SK-N-MC (cell line): ENCODE measurements at regions not wholly inside any gene's neighbourhood (a gene's known extent, or its start where the extent isn't known, plus 50 kb on each side); places are given as distances from the start of the nearest gene placed in this dataset.

Experiments
- DNase-seq: peaks from one replicate; pipeline ENCODE4 v3.0.0-alpha.2; 2011; ENCODE audit warnings: low read depth, low spot score
- H3K27ac ChIP-seq: fragments of 200-600 bp; sonication (generic); 2 replicates; pipeline ENCODE4 v1.5.1; 2016; ENCODE audit warnings: mixed run types
- H3K36me3 ChIP-seq: fragments of 200-600 bp; sonication (generic); 2 replicates; pipeline ENCODE4 v1.6.1; 2017; ENCODE audit warnings: antibody characterized with exemption, low read length, mixed read lengths; ENCODE audit not compliant: insufficient read depth
- H3K4me3 ChIP-seq: fragments of 200-600 bp; sonication (generic); 2 replicates; pipeline ENCODE4 v1.5.1; 2016
- H3K9ac ChIP-seq: fragments of 200-600 bp; sonication (generic); 2 replicates; pipeline ENCODE4 v1.8.0; 2017; ENCODE audit warnings: mixed run types, mixed read lengths; ENCODE audit not compliant: insufficient read length
- H3K9me3 ChIP-seq: fragments of 200-600 bp; sonication (generic); 2 replicates; pipeline ENCODE4 v1.6.1; 2017; ENCODE audit warnings: low read depth, mild to moderate bottlenecking, antibody characterized with exemption, low read length, moderate library complexity, mixed read lengths
- EZH2 ChIP-seq: fragments of 200-600 bp; sonication (generic); IDR thresholded peaks from one replicate; pipeline ENCODE4 v1.6.1; 2017; ENCODE audit warnings: antibody characterized with exemption
- FOXP2 ChIP-seq: optimal IDR thresholded peaks from 2 replicates; pipeline ENCODE3; 2011; ENCODE audit warnings: mild to moderate bottlenecking, moderate library complexity; ENCODE audit not compliant: insufficient read depth; ENCODE audit errors: extremely low read length, control extremely low read depth
- POLR2AphosphoS5 ChIP-seq: IDR thresholded peaks from 2 replicates; pipeline ENCODE4 v1.6.1; 2012; ENCODE audit warnings: mild to moderate bottlenecking, low read depth, low read length, borderline replicate concordance

- no peak for DNase-seq
- no peak for TF ChIP-seq FOXP2
- TF ChIP-seq POLR2AphosphoS5 = no peak
- no peak for TF ChIP-seq EZH2
- no peak overlapping the region for H3K4me3 ChIP-seq
- H3K36me3 ChIP-seq = no peaks in the 10 kb centered on the region
- H3K9ac ChIP-seq = no peak overlapping the region
- no peak overlapping the region for H3K27ac ChIP-seq
- H3K9me3 ChIP-seq = no peaks in the 10 kb centered on the region
These were observed 100.9 kb upstream of the NKX1-1 start for GRCh38 chr4:1506956-1507721.

- Histone ChIP-seq H3K4me3 (no peak overlapping the region), H3K27ac (no peak overlapping the region), H3K36me3 (no peaks in the 10 kb centered on the region), H3K9me3 (no peaks in the 10 kb centered on the region), H3K9ac (no peak overlapping the region)
- TF ChIP-seq POLR2AphosphoS5 (no peak), EZH2 (no peak), FOXP2 (no peak)
- DNase-seq = no peak
These were observed 99.5 kb upstream of the NKX1-1 start for GRCh38 chr4:1505511-1506460.

DNA sequence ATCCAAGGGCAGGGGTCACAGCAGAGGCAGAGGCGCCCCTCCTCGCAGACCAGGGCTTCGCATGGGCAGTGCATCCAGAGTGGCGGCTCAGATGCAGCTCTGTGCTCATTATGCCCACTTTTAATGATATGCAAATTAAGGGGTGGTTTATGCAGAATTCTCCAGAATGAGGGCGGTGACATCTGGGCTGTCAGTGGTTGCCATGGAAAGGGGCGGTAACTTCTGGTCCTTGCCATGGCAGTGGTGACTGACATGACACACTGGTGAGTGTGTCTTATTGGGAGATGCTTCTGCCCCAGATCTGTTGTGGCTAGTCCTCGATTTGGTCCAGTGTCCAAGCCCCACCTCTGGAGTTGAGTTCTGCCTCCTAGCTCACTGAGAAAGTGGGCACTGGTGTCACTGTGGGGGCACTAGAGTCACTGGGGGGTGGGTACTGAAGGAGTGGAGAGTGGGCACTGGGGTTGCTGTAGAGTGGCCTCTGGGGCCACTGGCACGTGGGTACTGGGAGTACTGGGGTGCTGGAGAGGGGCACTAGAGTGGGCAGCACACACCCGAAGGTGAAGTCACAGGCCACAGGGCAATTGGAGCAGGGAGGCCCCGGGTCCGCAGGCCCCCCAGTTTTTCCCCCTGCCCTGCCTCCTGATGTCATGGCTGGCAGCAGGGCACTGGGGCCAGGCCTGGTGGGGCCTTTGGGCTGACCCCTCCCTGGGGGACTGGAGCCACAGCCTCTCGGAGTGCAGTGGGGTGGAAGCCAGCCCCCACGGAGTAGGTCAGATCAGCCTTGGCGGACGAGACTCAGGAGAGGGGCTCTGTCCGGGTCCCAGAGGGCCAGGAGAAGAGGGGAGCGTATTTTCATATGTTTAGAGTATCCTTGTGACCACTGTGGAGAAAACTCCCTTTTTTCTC is 98.6 kb upstream of the NKX1-1 start:
- no peak for TF ChIP-seq POLR2AphosphoS5
- TF ChIP-seq EZH2 = no peak
- no peak for TF ChIP-seq FOXP2
- no peak for DNase-seq
- no peaks in the 10 kb centered on the region for H3K36me3 ChIP-seq

GRCh38 chr4:1503583-1504471 is 97.6 kb upstream of the NKX1-1 start:
- no peaks in the 10 kb centered on the region for H3K9me3 ChIP-seq
- no peak overlapping the region for H3K9ac ChIP-seq
- no peaks in the 10 kb centered on the region for H3K36me3 ChIP-seq
- no peak overlapping the region for H3K4me3 ChIP-seq
- no peak for TF ChIP-seq FOXP2
- TF ChIP-seq EZH2 = no peak
- no peak for TF ChIP-seq POLR2AphosphoS5
- H3K27ac ChIP-seq = no peak overlapping the region
- no peak for DNase-seq

More for the DNA sequence above, 98.6 kb upstream of the NKX1-1 start:
- no peaks in the 10 kb centered on the region for H3K9me3 ChIP-seq
- H3K9ac ChIP-seq = no peak overlapping the region
- no peak overlapping the region for H3K27ac ChIP-seq
- H3K4me3 ChIP-seq = no peak overlapping the region

DNA sequence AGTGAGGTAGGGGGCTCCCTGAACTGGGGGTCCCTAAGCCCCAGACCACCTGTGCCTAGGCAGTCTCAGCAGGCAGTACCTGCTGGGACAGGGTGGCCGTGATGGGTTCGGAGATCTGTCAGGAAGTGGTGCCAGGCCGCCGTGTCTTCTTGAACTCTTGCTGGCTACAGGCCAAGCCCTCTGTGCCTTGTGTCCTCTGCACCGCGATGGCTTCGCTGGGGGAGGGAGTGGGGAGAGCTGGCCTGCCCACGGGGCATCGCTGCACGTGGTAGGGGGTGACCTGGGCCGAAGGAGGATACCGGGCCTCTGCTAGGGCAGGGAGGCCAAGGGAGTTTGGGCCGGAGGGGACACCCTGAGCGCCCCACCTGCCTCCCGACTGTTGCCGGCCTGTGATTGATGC is 96.7 kb upstream of the NKX1-1 start:
- H3K36me3 ChIP-seq = no peaks in the 10 kb centered on the region
- H3K9me3 ChIP-seq = no peaks in the 10 kb centered on the region
- no peak overlapping the region for H3K27ac ChIP-seq
- no peak overlapping the region for H3K4me3 ChIP-seq
- H3K9ac ChIP-seq = no peak overlapping the region
- TF ChIP-seq POLR2AphosphoS5 = no peak
- no peak for TF ChIP-seq FOXP2
- no peak for TF ChIP-seq EZH2
- DNase-seq = no peak

DNA sequence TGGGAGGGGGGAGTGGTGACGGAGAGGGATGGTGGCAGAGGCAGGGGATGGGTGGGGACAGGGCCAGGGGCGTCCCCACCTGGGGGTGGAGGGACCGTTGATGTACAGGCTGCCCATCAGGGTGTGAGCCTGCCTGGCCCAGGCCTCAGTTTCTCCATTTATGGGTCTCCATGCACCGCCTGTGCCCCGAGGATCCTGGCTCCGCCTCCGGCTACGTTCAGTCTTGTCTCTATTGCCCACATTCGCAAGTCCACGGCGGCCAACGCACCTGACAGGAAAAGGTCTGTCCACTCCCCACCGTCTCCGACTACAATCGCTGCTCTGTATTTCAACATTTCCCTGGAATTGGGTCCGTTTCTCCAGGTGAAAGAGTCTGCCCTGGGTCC is 96.3 kb upstream of the NKX1-1 start:
- Histone ChIP-seq H3K36me3 (no peaks in the 10 kb centered on the region), H3K4me3 (no peak overlapping the region), H3K9ac (no peak overlapping the region), H3K27ac (no peak overlapping the region), H3K9me3 (no peaks in the 10 kb centered on the region)
- DNase-seq = no peak
- TF ChIP-seq POLR2AphosphoS5 (no peak), EZH2 (no peak), FOXP2 (no peak)
